ENCODE measurements at regions not wholly inside any gene's neighbourhood (a gene's known extent, or its start where the extent isn't known, plus 50 kb on each side); places are given as distances from the start of the nearest gene placed in this dataset.
"Not testable (repeated sequence)": the region's sequence is repeated elsewhere in the genome, so short reads cannot be mapped to it uniquely, and the experiment has no call there.

GRCh38 chr3:88480822-88481221 is 331.1 kb downstream of the C3orf38 start:
- H3K4me3 ChIP-seq (ENCODE audit: low read depth, low read length), result no peak overlapping the region
- no peaks in the 10 kb centered on the region for H3K27me3 ChIP-seq (ENCODE audit: control insufficient read depth, insufficient read depth, low read length)
- CTCF ChIA-PET, result no interaction called here
- no peaks in the 10 kb centered on the region for H3K36me3 ChIP-seq (ENCODE audit: control insufficient read depth, insufficient read depth, low read length)
- POLR2A ChIA-PET, result no interaction called here
- no peak for DNase-seq (ENCODE audit: low read depth)
- no peak for TF ChIP-seq CTCF (IDR thresholded peaks at IDR 0.05; ENCODE audit: insufficient read depth, low read depth, low read length)

GRCh38 chr3:88485001-88485400 is 335.2 kb downstream of the C3orf38 start:
- Histone ChIP-seq H3K4me3 (ENCODE audit: low read depth, low read length) (no peak overlapping the region), H3K36me3 (ENCODE audit: control insufficient read depth, insufficient read depth, low read length) (no peaks in the 10 kb centered on the region), H3K27me3 (ENCODE audit: control insufficient read depth, insufficient read depth, low read length) (no peaks in the 10 kb centered on the region)
- POLR2A ChIA-PET, result no interaction called here
- TF ChIP-seq CTCF (IDR thresholded peaks at IDR 0.05; ENCODE audit: insufficient read depth, low read depth, low read length), result no peak
- DNase-seq (ENCODE audit: low read depth), result no peak
- CTCF ChIA-PET, result no interaction called here

- H3K27me3 ChIP-seq (ENCODE audit: control insufficient read depth, insufficient read depth, low read length); DNase-seq (ENCODE audit: low read depth); POLR2A ChIA-PET; H3K36me3 ChIP-seq (ENCODE audit: control insufficient read depth, insufficient read depth, low read length); H3K4me3 ChIP-seq (ENCODE audit: low read depth, low read length); CTCF ChIA-PET: not testable (repeated sequence)
Measured at GRCh38 chr3:88508818-88509217, 359.1 kb downstream of the C3orf38 start.

- POLR2A ChIA-PET, result no interaction called here
- no peaks in the 10 kb centered on the region for H3K36me3 ChIP-seq (ENCODE audit: control insufficient read depth, insufficient read depth, low read length)
- no peak for DNase-seq (ENCODE audit: low read depth)
- no peak overlapping the region for H3K4me3 ChIP-seq (ENCODE audit: low read depth, low read length)
- no peaks in the 10 kb centered on the region for H3K27me3 ChIP-seq (ENCODE audit: control insufficient read depth, insufficient read depth, low read length)
- CTCF ChIA-PET, result no interaction called here
- TF ChIP-seq CTCF (IDR thresholded peaks at IDR 0.05; ENCODE audit: insufficient read depth, low read depth, low read length), result no peak
Measured at GRCh38 chr3:88509582-88509981, 359.8 kb downstream of the C3orf38 start.

DNA sequence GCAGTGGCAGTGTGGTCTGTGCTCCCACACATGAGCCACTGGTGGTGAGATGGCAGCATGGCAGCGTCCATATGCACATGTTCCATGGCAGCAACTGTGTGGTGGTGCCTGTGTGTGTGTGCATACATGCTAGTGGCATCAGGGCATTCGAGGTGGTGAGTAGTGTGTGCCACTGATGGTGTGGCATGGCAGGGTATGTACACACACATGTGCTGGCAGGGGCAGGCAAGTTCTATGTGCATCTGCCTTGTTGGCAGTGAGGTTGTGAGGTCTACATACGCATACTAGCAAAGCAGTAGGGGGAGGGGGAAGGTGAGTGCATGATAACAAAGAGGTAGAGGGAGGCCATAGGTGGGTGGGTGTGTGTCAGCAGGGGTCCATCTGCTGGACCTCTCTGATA is 378.7 kb downstream of the C3orf38 start:
- DNase-seq (ENCODE audit: low read depth), result no peak
- Histone ChIP-seq H3K4me3 (ENCODE audit: low read depth, low read length) (no peak overlapping the region), H3K27me3 (ENCODE audit: control insufficient read depth, insufficient read depth, low read length) (no peaks in the 10 kb centered on the region), H3K36me3 (ENCODE audit: control insufficient read depth, insufficient read depth, low read length) (no peaks in the 10 kb centered on the region)
- ChIA-PET POLR2A (no interaction called here), CTCF (no interaction called here)
- TF ChIP-seq CTCF (IDR thresholded peaks at IDR 0.05; ENCODE audit: insufficient read depth, low read depth, low read length), result no peak

DNA sequence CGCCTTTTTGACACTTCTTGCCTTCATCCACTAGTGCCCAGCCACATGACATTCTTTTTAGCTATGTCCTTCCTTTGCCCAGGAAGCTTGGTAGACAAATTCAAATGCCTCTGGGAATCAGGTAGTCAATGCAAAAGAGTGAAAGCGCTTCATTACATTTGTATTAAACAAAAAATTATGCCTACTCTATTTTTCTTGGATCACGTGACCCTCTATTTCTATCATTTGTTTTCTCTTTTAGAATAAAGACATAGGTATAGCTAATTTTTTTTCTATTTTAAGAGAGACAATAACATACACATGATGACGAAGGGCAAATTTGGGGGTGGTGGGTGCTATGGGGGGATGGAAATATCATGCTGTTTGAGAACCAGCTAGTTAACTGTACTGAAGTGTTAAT is 384.8 kb downstream of the C3orf38 start:
- CTCF ChIA-PET, result no interaction called here
- no peak for TF ChIP-seq CTCF (IDR thresholded peaks at IDR 0.05; ENCODE audit: insufficient read depth, low read depth, low read length)
- Histone ChIP-seq H3K36me3 (ENCODE audit: control insufficient read depth, insufficient read depth, low read length) (no peaks in the 10 kb centered on the region), H3K27me3 (ENCODE audit: control insufficient read depth, insufficient read depth, low read length) (no peaks in the 10 kb centered on the region), H3K4me3 (ENCODE audit: low read depth, low read length) (no peak overlapping the region)
- POLR2A ChIA-PET, result no interaction called here
- no peak for DNase-seq (ENCODE audit: low read depth)
